SH-SY5Y (cell line): ENCODE measurements at regions not wholly inside any gene's neighbourhood (a gene's known extent, or its start where the extent isn't known, plus 50 kb on each side); places are given as distances from the start of the nearest gene placed in this dataset.

Experiments
- GATA2 ChIP-seq: IDR thresholded peaks from 2 replicates; pipeline ENCODE4 v1.6.1; 2011; ENCODE audit warnings: mild to moderate bottlenecking, low read depth, low read length
- GATA3 ChIP-seq: IDR thresholded peaks from 2 replicates; pipeline ENCODE4 v1.6.1; 2011; ENCODE audit warnings: low read depth, mild to moderate bottlenecking, low read length, moderate library complexity

- TF ChIP-seq GATA2 (no peak), GATA3 (no peak)
These were observed 73.8 kb upstream of the BMPER start for GRCh38 chr7:33831389-33832141.
